ENCODE measurements at regions not wholly inside any gene's neighbourhood (a gene's known extent, or its start where the extent isn't known, plus 50 kb on each side); places are given as distances from the start of the nearest gene placed in this dataset.

DNA sequence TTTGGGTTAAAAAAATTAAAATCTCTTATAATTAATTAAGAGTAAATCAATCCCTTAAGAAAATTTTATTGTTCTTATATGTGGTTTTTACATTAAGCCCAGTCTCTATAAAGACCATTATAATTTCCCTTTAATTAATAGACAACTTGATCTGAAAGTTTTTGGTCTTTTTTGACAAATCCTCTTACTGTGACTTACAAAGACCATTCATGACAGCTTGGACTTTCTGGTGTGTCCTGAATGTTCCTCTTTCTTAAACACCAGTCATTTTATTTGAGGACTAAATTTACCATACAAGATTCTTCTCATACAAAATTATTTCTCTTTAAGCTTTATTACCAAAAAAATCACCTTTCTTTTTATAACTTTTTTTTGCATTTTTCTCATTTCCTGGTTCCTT is 368.3 kb downstream of the ADGRD1 start:
- H3K79me1 ChIP-seq (ENCODE audit: low read depth, low read length): no peaks in the 10 kb centered on the region
- no peak overlapping the region for H3K4ac ChIP-seq (replicated peaks; ENCODE audit: insufficient read length, low read depth, low read length)
- H3K36me3 ChIP-seq (ENCODE audit: control insufficient read depth in 2 of 4, insufficient read depth in 4 of 4, low read length in 3 of 4): no peaks in the 10 kb centered on the region; a peak in 1 of 8 replicates
- H2BK15ac ChIP-seq (ENCODE audit: low read length): no peak overlapping the region
- no peak overlapping the region for H4K8ac ChIP-seq (ENCODE audit: extremely low read depth, insufficient read depth, low read length)
- no peaks in the 10 kb centered on the region for H3K27me3 ChIP-seq (replicated peaks in 1 of 4; ENCODE audit: control insufficient read depth in 3 of 4, extremely low read depth in 1 of 4, insufficient read depth in 3 of 4, low read length in 3 of 4)
- H2BK20ac ChIP-seq (ENCODE audit: low read length): no peak overlapping the region
- H2BK120ac ChIP-seq (replicated peaks; ENCODE audit: low read depth, low read length): no peak overlapping the region
- no peak overlapping the region for H3K56ac ChIP-seq (replicated peaks; ENCODE audit: insufficient read length, low read depth, low read length)
- H3K9me3 ChIP-seq (ENCODE audit: insufficient read depth in 2 of 2, low read depth in 1 of 2, low read length in 1 of 2): peaks cover 25 to 36% of the 10 kb centered on the region in 2 experiments; a peak in 3 of 4 replicates
- no peak overlapping the region for H2AK5ac ChIP-seq (ENCODE audit: low read depth, low read length)
- no peak overlapping the region for H3K9ac ChIP-seq (replicated peaks in 1 of 4; ENCODE audit: extremely low read depth in 1 of 4, low read depth in 3 of 4, low read length in 3 of 4)
- no peaks in the 10 kb centered on the region for H3K79me2 ChIP-seq (ENCODE audit: control insufficient read depth in 1 of 2, insufficient read depth in 2 of 2, low read length in 2 of 2)
- TF ChIP-seq CTCF (IDR thresholded peaks at IDR 0.05; ENCODE audit: control extremely low read depth in 1 of 3, insufficient read depth in 1 of 3, low read depth in 1 of 3, low read length in 3 of 3) (no peak), PHF8 (conservative IDR thresholded peaks at IDR 0.05; ENCODE audit: low read depth, low read length) (no peak), JUND (IDR thresholded peaks at IDR 0.05; ENCODE audit: low read length) (no peak), SIX5 (IDR thresholded peaks at IDR 0.05; ENCODE audit: low read depth, low read length) (no peak), RBBP5 (IDR thresholded peaks at IDR 0.05; ENCODE audit: borderline replicate concordance, low read depth, low read length) (no peak)
- TF ChIP-seq, protein P1, sequence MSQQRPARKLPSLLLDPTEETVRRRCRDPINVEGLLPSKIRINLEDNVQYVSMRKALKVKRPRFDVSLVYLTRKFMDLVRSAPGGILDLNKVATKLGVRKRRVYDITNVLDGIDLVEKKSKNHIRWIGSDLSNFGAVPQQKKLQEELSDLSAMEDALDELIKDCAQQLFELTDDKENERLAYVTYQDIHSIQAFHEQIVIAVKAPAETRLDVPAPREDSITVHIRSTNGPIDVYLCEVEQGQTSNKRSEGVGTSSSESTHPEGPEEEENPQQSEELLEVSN (IDR thresholded peaks at IDR 0.05): no peak
- no peaks in the 10 kb centered on the region for H3K4me1 ChIP-seq (replicated peaks in 1 of 4; ENCODE audit: control insufficient read depth in 3 of 4, insufficient read depth in 4 of 4, low read length in 3 of 4)
- no peak overlapping the region for H3K4me3 ChIP-seq (ENCODE audit: extremely low read depth in 1 of 4, insufficient read depth in 2 of 4, low read depth in 3 of 4, low read length in 4 of 4)
- H4K91ac ChIP-seq (replicated peaks; ENCODE audit: insufficient read length, low read length): no peak overlapping the region
- CTCF ChIA-PET (ENCODE audit: partially characterized antibody): no interaction called here
- no peak overlapping the region for H3K27ac ChIP-seq (ENCODE audit: low read depth, low read length)
- H3K4me2 ChIP-seq (ENCODE audit: insufficient read depth in 1 of 2, low read depth in 2 of 2, low read length in 2 of 2): no peak overlapping the region
- no peaks in the 10 kb centered on the region for H4K20me1 ChIP-seq (replicated peaks in 1 of 2; ENCODE audit: control insufficient read depth in 1 of 2, insufficient read depth in 2 of 2, low read length in 2 of 2)
- H2BK5ac ChIP-seq (ENCODE audit: low read depth, low read length): no peak overlapping the region
- H2BK12ac ChIP-seq (ENCODE audit: low read depth, low read length): no peak overlapping the region
- H4K5ac ChIP-seq (ENCODE audit: insufficient read length, low read depth, low read length): no peak overlapping the region
- H3K23ac ChIP-seq (ENCODE audit: insufficient read length): no peak overlapping the region
- peaks cover 9% of the 10 kb centered on the region; the same call in 1 of the 2 replicates for H3K23me2 ChIP-seq (ENCODE audit: low read depth, low read length)
- no peak overlapping the region for H3K18ac ChIP-seq (ENCODE audit: extremely low read depth, low read length)
- H3K14ac ChIP-seq (ENCODE audit: insufficient read length): no peak overlapping the region
- no peak overlapping the region for H2AFZ ChIP-seq (ENCODE audit: low read length)
- POLR2A ChIA-PET (ENCODE audit: partially characterized antibody): no interaction called here
- DNase-seq (ENCODE audit: low read depth in 1 of 2, low spot score in 2 of 2) (no peak), FAIRE-seq (no peak)

Measured in H1 (cell line).